B cell (primary cell): ENCODE measurements at regions not wholly inside any gene's neighbourhood (a gene's known extent, or its start where the extent isn't known, plus 50 kb on each side); places are given as distances from the start of the nearest gene placed in this dataset.

Experiments
- ATAC-seq: fragments of 200-7000 bp; cut with Tn5 transposase; one replicate; pipeline ENCODE4 v1.10.0; 2021; ENCODE audit warnings: low read depth, mild to moderate bottlenecking, moderate number of reproducible peaks, moderate library complexity
- CTCF ChIA-PET: fragments of 350-600 bp; sonication (Branson Sonifier 250); formaldehyde crosslinking; loops from one replicate; lab custom pipeline; 2021; ENCODE audit warnings: antibody characterized with exemption, inconsistent platforms; lab: Charles Lee
- POLR2A ChIA-PET: fragments of 350-600 bp; sonication (Branson Sonifier 250); formaldehyde crosslinking; loops from one replicate; lab custom pipeline; 2021; ENCODE audit warnings: antibody characterized with exemption; lab: Charles Lee
- DNase-seq: peaks from one replicate; pipeline ENCODE4 v3.0.0; 2013
- H2AFZ ChIP-seq: 2 replicates; pipeline ENCODE4 v1.6.1; 2012; ENCODE audit warnings: mild to moderate bottlenecking, low read depth, low read length; ENCODE audit not compliant: insufficient read depth, poor library complexity, severe bottlenecking
- H3K27ac ChIP-seq, 2 donors: 1 replicate in 1 of 2; 2 replicates in 1 of 2; pipeline ENCODE4 v1.5.1; 2012 to 2013; ENCODE audit warnings: low read length in 2 of 2, mild to moderate bottlenecking in 2 of 2, moderate library complexity in 1 of 2
- H3K27me3 ChIP-seq, 4 experiments: fragments of 200-600 bp in 1 of 4; sonication (generic) in 1 of 4; replicated peaks in 1 of 4; 1 replicate in 2 of 4; 2 replicates in 2 of 4; pipeline versions ENCODE4 v1.6.1 to v1.7.0; 2013 to 2016; ENCODE audit warnings: low read length in 3 of 4, mild to moderate bottlenecking in 2 of 4, mixed read lengths in 1 of 4, moderate library complexity in 1 of 4; ENCODE audit not compliant: insufficient read depth in 4 of 4, control insufficient read depth in 3 of 4; ENCODE audit errors: control extremely low read depth in 1 of 4
- H3K36me3 ChIP-seq, 2 experiments: replicated peaks in 1 of 2; 1 replicate in 1 of 2; 2 replicates in 1 of 2; pipeline versions ENCODE4 v1.6.1 to v1.7.1; 2013; ENCODE audit warnings: low read length in 1 of 2; ENCODE audit not compliant: insufficient read depth in 2 of 2, control insufficient read depth in 1 of 2; ENCODE audit errors: control extremely low read depth in 1 of 2, extremely low read depth in 1 of 2
- H3K4me1 ChIP-seq, 2 donors: fragments of 200-600 bp in 1 of 2; sonication (generic) in 1 of 2; 1 replicate in 1 of 2; 2 replicates in 1 of 2; pipeline versions ENCODE4 v1.5.1 to v1.6.1; 2013 to 2017; ENCODE audit warnings: low read length in 2 of 2; ENCODE audit not compliant: control insufficient read depth in 2 of 2, insufficient read depth in 2 of 2
- H3K4me2 ChIP-seq: replicated peaks from 2 replicates; pipeline ENCODE3; 2012; ENCODE audit warnings: mild to moderate bottlenecking, low read depth, low read length; ENCODE audit not compliant: poor library complexity, severe bottlenecking
- H3K4me3 ChIP-seq, 5 experiments: fragments of 200-600 bp in 1 of 5; sonication (generic) in 1 of 5; 1 replicate in 3 of 5; 2 replicates in 2 of 5; pipeline versions ENCODE4 v1.5.1 to v1.7.0; 2011 to 2016; ENCODE audit warnings: low read length in 4 of 5, mild to moderate bottlenecking in 4 of 5, low read depth in 2 of 5, control low read depth in 1 of 5, moderate library complexity in 1 of 5; ENCODE audit not compliant: insufficient read depth in 1 of 5; ENCODE audit errors: control extremely low read depth in 1 of 5, extremely low read depth in 1 of 5
- H3K79me2 ChIP-seq: fragments of 200-600 bp; sonication (generic); one replicate; pipeline ENCODE4 v1.6.0; 2016; ENCODE audit warnings: low read length; ENCODE audit not compliant: control insufficient read depth, insufficient read depth
- H3K9ac ChIP-seq: fragments of 200-600 bp; sonication (generic); 2 replicates; pipeline ENCODE4 v1.6.1; 2017; ENCODE audit warnings: mild to moderate bottlenecking, low read length, moderate library complexity
- H3K9me3 ChIP-seq, 3 donors: one replicate each; pipeline versions ENCODE4 v1.6.1 to v1.7.1; 2013; ENCODE audit warnings: low read length in 2 of 3; ENCODE audit not compliant: control insufficient read depth in 2 of 3, insufficient read depth in 1 of 3; ENCODE audit errors: control extremely low read depth in 1 of 3
- H4K20me1 ChIP-seq: 2 replicates; pipeline ENCODE4 v1.6.0; 2012; ENCODE audit warnings: mild to moderate bottlenecking, low read length; ENCODE audit not compliant: insufficient read depth, control insufficient read depth, poor library complexity, severe bottlenecking
- H3K27ac Mint-ChIP-seq: one replicate; pipeline ENCODE4 v1.8.0; 2021; ENCODE audit warnings: mixed read lengths
- H3K27me3 Mint-ChIP-seq: one replicate; pipeline ENCODE4 v1.8.0; 2021; ENCODE audit warnings: mixed read lengths
- H3K4me1 Mint-ChIP-seq: one replicate; pipeline ENCODE4 v1.8.0; 2021; ENCODE audit warnings: mixed read lengths
- H3K4me3 Mint-ChIP-seq: one replicate; pipeline ENCODE4 v1.8.0; 2021; ENCODE audit warnings: mixed read lengths
- H3K9me3 Mint-ChIP-seq: one replicate; pipeline ENCODE4 v1.8.0; 2022; ENCODE audit warnings: mixed read lengths; ENCODE audit not compliant: insufficient read depth
- CTCF ChIP-seq: fragments of 200-600 bp; IDR thresholded peaks from one replicate; pipeline ENCODE4 v1.8.0; 2022; ENCODE audit warnings: antibody characterized with exemption, mild to moderate bottlenecking
- EZH2 ChIP-seq: IDR thresholded peaks from 2 replicates; pipeline ENCODE4 v1.6.1; 2012; ENCODE audit warnings: borderline replicate concordance, low read depth, mild to moderate bottlenecking, moderate library complexity, low read length; ENCODE audit not compliant: insufficient read depth, poor library complexity, severe bottlenecking
- WGBS: methylation state at CpG from one replicate; pipeline ENCODE4 v1.1.5; 2013; ENCODE audit warnings: missing lambda C conversion rate; ENCODE audit not compliant: insufficient coverage; 5-methylcytosine and 5-hydroxymethylcytosine counted together
- intact Hi-C: fragments of 100-400 bp; cut with micrococcal nuclease; formaldehyde crosslinking; loops from one replicate; pipeline ENCODE4 v1.10.0; 2022

GRCh38 chr15:87340370-87340769, 916.2 kb downstream of the NTRK3 start:
- no peak overlapping the region for H3K4me2 ChIP-seq
- no peak overlapping the region for H3K9ac ChIP-seq
- H3K4me1 Mint-ChIP-seq, result no peaks in the 10 kb centered on the region
- H3K27me3 Mint-ChIP-seq, result no peaks in the 10 kb centered on the region
- intact Hi-C loops, result no loop called here
- no peak overlapping the region for H2AFZ ChIP-seq
- DNase-seq (no peak), ATAC-seq (no peak)
- H3K27me3 ChIP-seq, result no peaks in the 10 kb centered on the region
- H3K4me1 ChIP-seq, result no peaks in the 10 kb centered on the region
- ChIA-PET POLR2A (no interaction called here), CTCF (no interaction called here)
- H3K4me3 Mint-ChIP-seq, result no peak overlapping the region
- H3K79me2 ChIP-seq, result no peaks in the 10 kb centered on the region
- no peak overlapping the region for H3K4me3 ChIP-seq
- H4K20me1 ChIP-seq, result no peaks in the 10 kb centered on the region
- peaks cover 0 to 1% (median 0%) of the 10 kb centered on the region in 3 donors for H3K9me3 ChIP-seq
- H3K9me3 Mint-ChIP-seq, result peaks cover 3% of the 10 kb centered on the region
- no peak overlapping the region for H3K27ac Mint-ChIP-seq
- no peak overlapping the region for H3K27ac ChIP-seq
- TF ChIP-seq CTCF, result no peak
- no peaks in the 10 kb centered on the region for H3K36me3 ChIP-seq

- ChIA-PET POLR2A (no interaction called here), CTCF (no interaction called here)
- ATAC-seq (no peak), DNase-seq (no peak)
- Histone ChIP-seq H3K9ac (no peak overlapping the region), H3K4me1 (no peaks in the 10 kb centered on the region), H3K79me2 (no peaks in the 10 kb centered on the region), H3K27me3 (no peaks in the 10 kb centered on the region), H4K20me1 (no peaks in the 10 kb centered on the region), H2AFZ (no peak overlapping the region), H3K36me3 (no peaks in the 10 kb centered on the region), H3K9me3 (no peaks in the 10 kb centered on the region), H3K4me2 (no peak overlapping the region), H3K4me3 (no peak overlapping the region), H3K27ac (no peak overlapping the region)
- TF ChIP-seq CTCF (no peak), EZH2 (no peak)
- intact Hi-C loops, result no loop called here
- H3K27me3 Mint-ChIP-seq, result no peaks in the 10 kb centered on the region
- no peaks in the 10 kb centered on the region for H3K9me3 Mint-ChIP-seq
- no peak overlapping the region for H3K4me3 Mint-ChIP-seq
- no CpG with 5 or more reads among the region's 1 CpG for WGBS
- H3K27ac Mint-ChIP-seq, result no peak overlapping the region
- H3K4me1 Mint-ChIP-seq, result no peaks in the 10 kb centered on the region
Measured at GRCh38 chr15:87326269-87326668, 930.3 kb downstream of the NTRK3 start.
